Neuronal stem cell (in vitro differentiated cells): ENCODE measurements at regions not wholly inside any gene's neighbourhood (a gene's known extent, or its start where the extent isn't known, plus 50 kb on each side); places are given as distances from the start of the nearest gene placed in this dataset.

Source experiments
- DNase-seq: peaks from one replicate; pipeline ENCODE4 v3.0.0-alpha.2; 2013; ENCODE audit warnings: low spot score
- H2AFZ ChIP-seq: one replicate; pipeline ENCODE4 v1.6.1; 2013; ENCODE audit warnings: mild to moderate bottlenecking, low read length, inconsistent platforms
- H2AK5ac ChIP-seq: 2 replicates; pipeline ENCODE4 v1.6.1; 2013; ENCODE audit warnings: low read depth, mild to moderate bottlenecking, inconsistent platforms, low read length, moderate library complexity, mixed read lengths
- H2BK120ac ChIP-seq: 2 replicates; pipeline ENCODE4 v1.6.1; 2013; ENCODE audit warnings: low read depth, mild to moderate bottlenecking, inconsistent platforms, low read length, moderate library complexity, mixed read lengths
- H2BK12ac ChIP-seq: one replicate; pipeline ENCODE4 v1.6.1; 2013; ENCODE audit warnings: low read length, inconsistent platforms
- H2BK15ac ChIP-seq: 2 replicates; pipeline ENCODE4 v1.6.1; 2013; ENCODE audit warnings: mild to moderate bottlenecking, low read length, inconsistent platforms, mixed read lengths
- H2BK5ac ChIP-seq: one replicate; pipeline ENCODE4 v1.6.1; 2013; ENCODE audit warnings: inconsistent platforms, mild to moderate bottlenecking, low read length, moderate library complexity
- H3K14ac ChIP-seq: one replicate; pipeline ENCODE4 v1.6.1; 2013; ENCODE audit warnings: low read length, inconsistent platforms
- H3K18ac ChIP-seq: 2 replicates; pipeline ENCODE4 v1.6.1; 2013; ENCODE audit warnings: low read length, inconsistent platforms
- H3K23ac ChIP-seq: 2 replicates; pipeline ENCODE4 v1.6.1; 2013; ENCODE audit warnings: low read depth, mild to moderate bottlenecking, mixed read lengths, low read length, inconsistent platforms; ENCODE audit not compliant: poor library complexity
- H3K27ac ChIP-seq: replicated peaks from 3 replicates; pipeline ENCODE4 v1.5.1; 2013; ENCODE audit warnings: low read length, inconsistent platforms
- H3K27me3 ChIP-seq, 3 experiments: 2 replicates each; pipeline ENCODE4 v1.6.1; 2013; ENCODE audit warnings: low read length in 3 of 3, mild to moderate bottlenecking in 2 of 3, inconsistent platforms in 1 of 3, low read depth in 1 of 3, mixed read lengths in 1 of 3, moderate library complexity in 1 of 3; ENCODE audit not compliant: control insufficient read depth in 3 of 3, insufficient read depth in 3 of 3
- H3K36me3 ChIP-seq, 2 donors: replicated peaks in 1 of 2; 2 replicates each; pipeline ENCODE4 v1.6.1; 2013; ENCODE audit warnings: low read length in 2 of 2; ENCODE audit not compliant: control insufficient read depth in 2 of 2, insufficient read depth in 2 of 2
- H3K4ac ChIP-seq: 2 replicates; pipeline ENCODE4 v1.6.1; 2013; ENCODE audit warnings: inconsistent platforms, mild to moderate bottlenecking, low read length, moderate library complexity
- H3K4me1 ChIP-seq, 2 donors: 1 replicate in 1 of 2; 2 replicates in 1 of 2; pipeline ENCODE4 v1.6.1; 2013; ENCODE audit warnings: low read length in 2 of 2, low read depth in 1 of 2; ENCODE audit not compliant: control insufficient read depth in 2 of 2, insufficient read depth in 1 of 2
- H3K4me2 ChIP-seq: one replicate; pipeline ENCODE4 v1.6.1; 2013; ENCODE audit warnings: mild to moderate bottlenecking, low read length, inconsistent platforms; ENCODE audit not compliant: insufficient read depth, poor library complexity, severe bottlenecking
- H3K4me3 ChIP-seq, 2 donors: 2 replicates each; pipeline ENCODE4 v1.5.1; 2013; ENCODE audit warnings: low read length in 2 of 2, mild to moderate bottlenecking in 2 of 2, inconsistent platforms in 1 of 2, moderate library complexity in 1 of 2
- H3K79me1 ChIP-seq: one replicate; pipeline ENCODE4 v1.6.1; 2013; ENCODE audit warnings: low read depth, mild to moderate bottlenecking, inconsistent platforms, low read length, moderate library complexity
- H3K9ac ChIP-seq: one replicate; pipeline ENCODE4 v1.6.1; 2013; ENCODE audit warnings: mild to moderate bottlenecking, low read depth, low read length, inconsistent platforms; ENCODE audit not compliant: poor library complexity
- H3K9me3 ChIP-seq, 2 donors: replicated peaks in 1 of 2; 2 replicates each; pipeline versions ENCODE3 to v1.6.1; 2013; ENCODE audit warnings: low read length in 2 of 2, mild to moderate bottlenecking in 2 of 2, inconsistent platforms in 1 of 2, low read depth in 1 of 2, mixed read lengths in 1 of 2, moderate library complexity in 1 of 2; ENCODE audit not compliant: control insufficient read depth in 2 of 2, insufficient read depth in 1 of 2
- H4K8ac ChIP-seq: one replicate; pipeline ENCODE4 v1.6.1; 2013; ENCODE audit warnings: low read depth, mild to moderate bottlenecking, inconsistent platforms, low read length, moderate library complexity
- H4K91ac ChIP-seq: one replicate; pipeline ENCODE4 v1.6.1; 2013; ENCODE audit warnings: low read length, low read depth, mild to moderate bottlenecking, inconsistent platforms; ENCODE audit not compliant: poor library complexity
- WGBS, 2 donors: extraction: QIAGEN DNeasy Blood & Tissue Kit; methylation state at CpG; one replicate each; pipeline ENCODE4 v1.1.7; 2013; ENCODE audit warnings: missing lambda C conversion rate in 2 of 2, mixed read lengths in 1 of 2; ENCODE audit not compliant: insufficient read length in 2 of 2, insufficient replicate concordance in 1 of 2; ENCODE audit errors: extremely low coverage in 2 of 2; 5-methylcytosine and 5-hydroxymethylcytosine counted together

- no peak overlapping the region for H3K9ac ChIP-seq
- H3K27ac ChIP-seq: no peak overlapping the region
- no peak overlapping the region for H2BK5ac ChIP-seq
- H3K18ac ChIP-seq: no peak overlapping the region
- no peak overlapping the region for H3K14ac ChIP-seq
- no peak overlapping the region for H2BK120ac ChIP-seq
- H2AK5ac ChIP-seq: no peak overlapping the region
- no peak overlapping the region for H2BK15ac ChIP-seq
- H3K36me3 ChIP-seq: no peaks in the 10 kb centered on the region
- H3K4ac ChIP-seq: no peak overlapping the region
- H2AFZ ChIP-seq: no peak overlapping the region
- no CpG with 5 or more reads among the region's 21 CpGs for WGBS, 2 donors
- H3K27me3 ChIP-seq: peaks cover 0 to 7% (median 0%) of the 10 kb centered on the region in 3 experiments
- no peak overlapping the region for H3K4me2 ChIP-seq
- no peaks in the 10 kb centered on the region for H3K9me3 ChIP-seq
- no peak overlapping the region for H3K23ac ChIP-seq
- peak overlapping the region; percentile 3 for H4K8ac ChIP-seq
- no peaks in the 10 kb centered on the region for H3K4me1 ChIP-seq
- H3K79me1 ChIP-seq: no peaks in the 10 kb centered on the region
- DNase-seq: no peak
- H2BK12ac ChIP-seq: no peak overlapping the region
- H3K4me3 ChIP-seq: no peak overlapping the region
- H4K91ac ChIP-seq: no peak overlapping the region
Observed at GRCh38 chr12:131209082-131210070, 255.7 kb downstream of the ADGRD1 start.

DNA sequence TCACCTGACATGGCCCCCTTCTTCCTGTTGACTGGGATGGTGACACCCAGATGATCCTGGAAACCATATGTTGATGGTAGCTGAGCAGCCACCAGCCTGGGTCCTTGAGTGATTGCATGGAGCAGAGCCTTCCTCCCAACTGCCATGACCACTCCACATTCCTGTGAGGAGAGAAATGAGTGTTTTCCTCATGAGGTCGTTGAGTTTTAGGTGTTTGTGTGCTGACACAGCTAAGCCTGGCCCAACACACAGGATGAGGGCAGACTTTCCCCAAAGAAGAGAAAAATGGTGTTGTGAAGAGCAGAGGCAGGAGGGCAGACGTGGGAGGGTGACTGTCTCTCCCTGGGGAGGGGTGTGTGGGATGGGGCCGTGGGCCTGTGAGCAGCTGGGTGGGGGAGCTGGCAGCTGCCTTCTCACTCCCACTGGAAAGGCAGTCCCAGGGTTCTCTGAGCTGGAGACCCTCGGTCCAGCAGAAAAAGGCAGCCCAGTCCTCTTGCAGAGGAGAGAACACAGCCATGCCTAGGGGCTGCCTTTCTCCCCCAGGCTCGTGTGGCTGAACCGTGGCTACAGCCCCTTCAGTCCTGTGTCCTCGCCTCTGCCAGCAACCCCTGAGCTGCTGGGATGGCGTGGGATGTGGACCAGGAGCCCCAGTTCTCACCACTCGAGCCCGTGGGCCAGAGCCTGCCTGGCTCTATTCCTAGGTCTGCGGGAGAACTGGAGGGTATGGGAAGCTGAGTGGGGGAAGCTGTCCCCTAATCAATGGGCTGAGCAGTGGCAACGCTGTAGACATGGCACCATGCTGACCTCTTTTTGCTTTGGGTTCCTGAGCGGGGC is 257.0 kb downstream of the ADGRD1 start:
- Histone ChIP-seq H2BK15ac (no peak overlapping the region), H3K4ac (no peak overlapping the region), H3K14ac (no peak overlapping the region), H2BK5ac (no peak overlapping the region), H3K4me2 (no peak overlapping the region), H2BK120ac (no peak overlapping the region), H3K4me1 (no peaks in the 10 kb centered on the region), H3K9me3 (no peaks in the 10 kb centered on the region), H3K23ac (no peak overlapping the region), H3K27me3 (peaks cover 0 to 7% (median 0%) of the 10 kb centered on the region in 3 experiments), H2AK5ac (no peak overlapping the region), H3K18ac (no peak overlapping the region), H4K91ac (no peak overlapping the region), H2AFZ (no peak overlapping the region), H3K79me1 (no peaks in the 10 kb centered on the region), H2BK12ac (no peak overlapping the region), H3K4me3 (no peak overlapping the region), H3K9ac (no peak overlapping the region), H3K27ac (no peak overlapping the region), H4K8ac (no peak overlapping the region), H3K36me3 (no peaks in the 10 kb centered on the region)
- DNase-seq: no peak
- no CpG with 5 or more reads among the region's 13 CpGs for WGBS, 2 donors

DNA sequence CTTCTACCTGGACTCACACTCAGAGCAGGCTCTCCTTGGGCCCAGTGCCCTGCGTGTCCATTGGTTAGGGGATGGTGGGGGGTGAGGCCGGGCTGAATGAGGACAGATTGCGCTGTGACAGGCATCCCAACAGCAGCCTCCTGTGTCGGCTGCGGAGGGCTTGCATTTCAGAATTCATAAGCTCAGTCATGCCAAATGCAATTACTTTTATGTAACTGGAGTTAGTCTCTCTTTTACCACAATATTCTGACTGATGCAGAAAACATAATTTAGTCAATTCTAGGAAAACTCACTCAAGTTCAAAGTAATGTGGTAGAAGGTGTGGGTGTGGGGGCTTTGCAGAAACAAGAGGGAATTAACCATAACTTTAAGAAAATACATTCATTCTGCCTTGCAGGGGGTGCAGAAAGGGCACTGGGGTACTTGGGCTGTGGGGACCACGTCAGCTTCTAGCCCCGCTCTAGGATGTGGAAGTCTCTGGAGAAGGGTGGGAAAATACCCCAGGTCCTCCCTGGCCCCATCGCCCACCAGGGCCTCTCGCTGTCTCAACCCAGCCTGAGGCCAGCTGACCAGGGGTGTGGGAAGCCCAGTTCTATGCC is 257.7 kb downstream of the ADGRD1 start:
- DNase-seq: no peak
- no peak overlapping the region for H3K27ac ChIP-seq
- H2AK5ac ChIP-seq: no peak overlapping the region
- no peak overlapping the region for H3K4ac ChIP-seq
- no peak overlapping the region for H4K91ac ChIP-seq
- WGBS, 2 donors: no CpG with 5 or more reads among the region's 9 CpGs
- peak overlapping the region; percentile 91 for H3K18ac ChIP-seq
- no peak overlapping the region for H2BK15ac ChIP-seq
- H4K8ac ChIP-seq: no peak overlapping the region
- no peak overlapping the region for H2BK120ac ChIP-seq
- peaks cover 0 to 7% (median 0%) of the 10 kb centered on the region in 3 experiments for H3K27me3 ChIP-seq
- H2BK5ac ChIP-seq: no peak overlapping the region
- H3K79me1 ChIP-seq: no peaks in the 10 kb centered on the region
- no peak overlapping the region for H3K4me2 ChIP-seq
- no peaks in the 10 kb centered on the region for H3K9me3 ChIP-seq
- no peak overlapping the region for H3K4me3 ChIP-seq
- peaks cover 0 to under 1% of the 10 kb centered on the region in 2 donors for H3K4me1 ChIP-seq
- H3K9ac ChIP-seq: no peak overlapping the region
- no peaks in the 10 kb centered on the region for H3K36me3 ChIP-seq
- H2AFZ ChIP-seq: no peak overlapping the region
- no peak overlapping the region for H3K14ac ChIP-seq
- H2BK12ac ChIP-seq: no peak overlapping the region
- H3K23ac ChIP-seq: no peak overlapping the region
